SK-N-SH (cell line): ENCODE measurements at regions not wholly inside any gene's neighbourhood (a gene's known extent, or its start where the extent isn't known, plus 50 kb on each side); places are given as distances from the start of the nearest gene placed in this dataset.

ENCODE experiments used
- CTCF ChIA-PET: fragments of 300-600, 350-600 bp; formaldehyde crosslinking; extraction: SDS; loops from one replicate; lab custom pipeline; 2021; lab: Yijun Ruan, JAX
- POLR2A ChIA-PET: fragments of 350-600 bp; sonication (Branson Sonifier 250); formaldehyde crosslinking; extraction: SDS; loops from one replicate; lab custom pipeline; 2020; ENCODE audit warnings: antibody characterized with exemption, inconsistent platforms; lab: Yijun Ruan, JAX
- DNase-seq: peaks from one replicate; pipeline ENCODE4 v3.0.0; 2012
- H2AFZ ChIP-seq: fragments of 200-600 bp; sonication (generic); 2 replicates; pipeline ENCODE4 v1.8.1; 2016; ENCODE audit warnings: antibody characterized with exemption, mild to moderate bottlenecking, low read depth
- H3F3A ChIP-seq: fragments of 200-600 bp; sonication (generic); replicated peaks from 2 replicates; pipeline ENCODE3; 2016; ENCODE audit warnings: antibody characterized with exemption, mild to moderate bottlenecking; ENCODE audit not compliant: insufficient read depth
- H3K27ac ChIP-seq, 2 experiments: fragments of 200-500 bp in 1 of 2; fragments of 200-600 bp in 1 of 2; sonication (Bioruptor generic) in 1 of 2; sonication (generic), shearing (Covaris generic) in 1 of 2; 2 replicates each; pipeline versions ENCODE4 v1.5.1 to v1.6.1; 2014 to 2016; ENCODE audit warnings: low read depth in 2 of 2, inconsistent platforms in 1 of 2, low read length in 1 of 2, mild to moderate bottlenecking in 1 of 2, mixed read lengths in 1 of 2
- H3K27me3 ChIP-seq: fragments of 200-600 bp; sonication (generic), shearing (Covaris generic); 2 replicates; pipeline ENCODE4 v1.6.1; 2016; ENCODE audit warnings: mixed run types; ENCODE audit not compliant: insufficient read depth
- H3K36me3 ChIP-seq, 2 experiments: fragments of 200-500 bp in 1 of 2; fragments of 200-600 bp in 1 of 2; sonication (Bioruptor generic) in 1 of 2; sonication (generic) in 1 of 2; replicated peaks in 1 of 2; 2 replicates each; pipeline versions ENCODE3 to v1.5.1; 2014 to 2016; ENCODE audit warnings: low read length in 1 of 2, mild to moderate bottlenecking in 1 of 2; ENCODE audit not compliant: insufficient read depth in 2 of 2, control insufficient read depth in 1 of 2
- H3K4me1 ChIP-seq, 2 experiments: fragments of 200-500 bp in 1 of 2; fragments of 200-600 bp in 1 of 2; sonication (Bioruptor generic) in 1 of 2; sonication (generic), shearing (Covaris generic) in 1 of 2; 2 replicates each; pipeline versions ENCODE4 v1.5.1 to v1.6.1; 2014 to 2016; ENCODE audit warnings: low read depth in 1 of 2, low read length in 1 of 2, mixed run types in 1 of 2; ENCODE audit not compliant: insufficient read depth in 2 of 2, control insufficient read depth in 1 of 2
- H3K4me2 ChIP-seq: fragments of 200-600 bp; sonication (generic), shearing (Covaris generic); 2 replicates; pipeline ENCODE4 v1.6.1; 2017; ENCODE audit warnings: mixed run types
- H3K4me3 ChIP-seq, 2 experiments: fragments of 200-500 bp in 1 of 2; fragments of 200-600 bp in 1 of 2; sonication (Bioruptor generic) in 1 of 2; sonication (generic), shearing (Covaris generic) in 1 of 2; 2 replicates each; pipeline versions ENCODE4 v1.5.1 to v1.8.1; 2014 to 2016; ENCODE audit warnings: low read depth in 2 of 2, inconsistent platforms in 1 of 2, low read length in 1 of 2, mild to moderate bottlenecking in 1 of 2, mixed read lengths in 1 of 2, moderate library complexity in 1 of 2
- H3K79me2 ChIP-seq: fragments of 200-600 bp; sonication (generic); 2 replicates; pipeline ENCODE4 v1.8.1; 2017; ENCODE audit warnings: mild to moderate bottlenecking; ENCODE audit not compliant: insufficient read depth
- H3K9ac ChIP-seq: fragments of 200-600 bp; sonication (generic); 2 replicates; pipeline ENCODE4 v1.6.1; 2017; ENCODE audit warnings: mixed run types
- H3K9me2 ChIP-seq: fragments of 200-600 bp; sonication (generic); 2 replicates; pipeline ENCODE4 v1.6.1; 2017; ENCODE audit warnings: mixed run types
- H3K9me3 ChIP-seq: fragments of 200-600 bp; sonication (generic); 2 replicates; pipeline ENCODE4 v1.6.1; 2017; ENCODE audit warnings: mixed run types, mild to moderate bottlenecking, moderate library complexity
- H4K20me1 ChIP-seq: fragments of 200-600 bp; sonication (generic); 2 replicates; pipeline ENCODE4 v1.6.1; 2017; ENCODE audit warnings: mild to moderate bottlenecking, mixed run types; ENCODE audit not compliant: insufficient read depth
- CHD2 ChIP-seq: fragments of 150-350 bp; IDR thresholded peaks from 2 replicates; pipeline ENCODE4 v1.6.1; 2018; ENCODE audit warnings: low read length; ENCODE audit not compliant: partially characterized antibody
- CTCF ChIP-seq: fragments of 200-600 bp; sonication (generic); IDR thresholded peaks from 2 replicates; pipeline ENCODE4 v1.6.1; 2017; ENCODE audit warnings: antibody characterized with exemption, mild to moderate bottlenecking, moderate library complexity
- ELF1 ChIP-seq: IDR thresholded peaks from 2 replicates; pipeline ENCODE4 v1.4.0; 2012
- EP300 ChIP-seq, 2 experiments: IDR thresholded peaks; 2 replicates each; pipeline versions ENCODE4 v1.4.0 to v1.6.1; 2012; ENCODE audit warnings: borderline replicate concordance in 1 of 2, low read depth in 1 of 2, low read length in 1 of 2
- EZH2phosphoT487 ChIP-seq: fragments of 200-600 bp; sonication (generic); IDR thresholded peaks from 2 replicates; pipeline ENCODE4 v1.6.1; 2017; ENCODE audit warnings: low read depth, mixed run types, mild to moderate bottlenecking, antibody characterized with exemption, moderate library complexity, borderline replicate concordance
- FOSL2 ChIP-seq: IDR thresholded peaks from 2 replicates; pipeline ENCODE4 v1.4.0; 2012; ENCODE audit warnings: low read depth, mild to moderate bottlenecking, moderate library complexity, borderline replicate concordance
- GABPA ChIP-seq: IDR thresholded peaks from 2 replicates; pipeline ENCODE4 v1.4.0; 2012; ENCODE audit warnings: low read depth, mild to moderate bottlenecking
- GATA2 ChIP-seq: sonication (generic); formaldehyde crosslinking; IDR thresholded peaks from 2 replicates; pipeline ENCODE4 v1.5.0; 2020; ENCODE audit warnings: mild to moderate bottlenecking, missing genetic modification reagents
- IRF3 ChIP-seq: fragments of 150-350 bp; IDR thresholded peaks from 2 replicates; pipeline ENCODE4 v1.6.1; 2016; ENCODE audit warnings: mild to moderate bottlenecking, low read depth, low read length
- JUND ChIP-seq: IDR thresholded peaks from 2 replicates; pipeline ENCODE4 v1.4.0; 2012
- NFIC ChIP-seq: IDR thresholded peaks from 2 replicates; pipeline ENCODE4 v1.4.0; 2012; ENCODE audit warnings: borderline replicate concordance
- POLR2AphosphoS5 ChIP-seq: IDR thresholded peaks from 2 replicates; pipeline ENCODE4 v1.6.1; 2012; ENCODE audit warnings: low read depth, low read length
- RCOR1 ChIP-seq: fragments of 150-350 bp; IDR thresholded peaks from 2 replicates; pipeline ENCODE4 v1.6.1; 2017; ENCODE audit warnings: antibody characterized with exemption, low read length
- RFX5 ChIP-seq: IDR thresholded peaks from 2 replicates; pipeline ENCODE4 v1.6.1; 2012; ENCODE audit warnings: mild to moderate bottlenecking, improper control_type of control experiment, low read length
- SIN3A ChIP-seq: IDR thresholded peaks from 2 replicates; pipeline ENCODE4 v1.6.1; 2012; ENCODE audit warnings: low read depth, mild to moderate bottlenecking, low read length, moderate library complexity, borderline replicate concordance
- SMC3 ChIP-seq: IDR thresholded peaks from 2 replicates; pipeline ENCODE4 v1.6.1; 2012; ENCODE audit warnings: low read depth, low read length, improper control_type of control experiment
- TAF1 ChIP-seq: IDR thresholded peaks from 2 replicates; pipeline ENCODE4 v1.6.1; 2012; ENCODE audit warnings: low read depth, mild to moderate bottlenecking, low read length, moderate library complexity, borderline replicate concordance
- TCF12 ChIP-seq: IDR thresholded peaks from 2 replicates; pipeline ENCODE4 v1.4.0; 2012
- USF1 ChIP-seq: IDR thresholded peaks from 2 replicates; pipeline ENCODE4 v1.4.0; 2012; ENCODE audit warnings: low read depth, borderline replicate concordance
- WGBS: methylation state at CpG from one replicate; pipeline ENCODE4 v1.1.6; 2017; ENCODE audit warnings: low lambda C conversion rate; 5-methylcytosine and 5-hydroxymethylcytosine counted together
- TF ChIP-seq, protein P1 (sequence below): fragments of 150-350 bp; IDR thresholded peaks from 2 replicates; pipeline ENCODE4 v1.6.1; 2017; ENCODE audit warnings: antibody characterized with exemption, low read length, low read depth, borderline replicate concordance
- TF ChIP-seq, protein P2 (sequence below): IDR thresholded peaks from 2 replicates; pipeline ENCODE4 v1.4.0; 2012; ENCODE audit warnings: low read depth, borderline replicate concordance

- no peak for DNase-seq
- Histone ChIP-seq H3K4me1 (no peaks in the 10 kb centered on the region; a peak in 1 of 4 replicates), H4K20me1 (no peaks in the 10 kb centered on the region), H3K9me2 (no peaks in the 10 kb centered on the region), H3K27me3 (no peaks in the 10 kb centered on the region), H3K36me3 (no peaks in the 10 kb centered on the region), H3K9ac (no peak overlapping the region), H3K4me2 (no peak overlapping the region), H3K4me3 (no peak overlapping the region), H2AFZ (no peak overlapping the region), H3K27ac (no peak overlapping the region), H3K9me3 (no peaks in the 10 kb centered on the region), H3K79me2 (no peaks in the 10 kb centered on the region), H3F3A (no peaks in the 10 kb centered on the region)
- WGBS = 33% methylated on average over 6 of the region's 6 CpGs
- TF ChIP-seq EZH2phosphoT487 = no peak
- no peak for TF ChIP-seq JUND
- no peak for TF ChIP-seq SIN3A
- no peak for TF ChIP-seq FOSL2
- TF ChIP-seq RFX5 = no peak
- TF ChIP-seq NFIC = no peak
- TF ChIP-seq RCOR1 = no peak
- no peak for TF ChIP-seq TAF1
- ChIA-PET POLR2A (no interaction called here), CTCF (interaction anchor here (0.9 to 25.0 kb wide), 3 partner anchors 9 to 443 kb away, joined by 3 to 766 read pairs (median 10); no protein-coding TSS in a partner anchor)
Observed at GRCh38 chr7:25408876-25409275, 180.6 kb upstream of the NPVF start.

DNA sequence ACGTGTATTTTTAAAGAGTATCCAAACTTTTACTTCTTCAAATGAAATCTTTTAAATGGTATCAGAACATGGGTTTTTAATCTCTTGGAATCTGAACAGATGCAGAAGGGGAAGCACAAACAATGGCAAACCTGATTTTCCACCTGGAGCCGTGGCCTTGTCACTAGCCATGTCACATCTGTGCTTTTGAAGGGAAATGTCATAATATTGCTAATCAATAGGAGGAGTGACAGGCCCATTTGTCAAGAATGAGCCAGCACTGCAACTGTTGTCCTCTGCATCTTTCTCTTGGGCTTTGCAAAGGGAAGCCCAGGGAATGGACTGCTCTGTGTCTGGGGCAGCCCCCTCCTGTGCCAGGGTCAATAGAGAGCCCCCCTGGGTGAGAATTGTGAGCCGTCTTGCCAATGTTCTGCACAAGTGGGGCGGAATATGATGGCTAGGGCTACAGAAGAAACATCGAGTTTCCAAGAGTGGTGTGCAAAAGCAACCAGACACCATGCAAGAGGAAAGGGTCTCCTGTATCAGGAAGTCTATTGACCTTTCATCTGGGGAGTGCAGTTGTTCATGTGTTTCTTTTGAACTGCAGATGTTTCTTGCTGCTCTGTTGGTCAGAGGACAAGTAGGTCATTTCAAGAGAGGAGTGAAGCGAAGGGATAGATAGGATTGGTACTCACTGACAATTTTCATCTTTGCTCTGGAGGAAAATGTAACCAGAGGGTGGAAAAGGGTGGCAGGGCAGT lies 181.8 kb upstream of the NPVF start:
- no peak overlapping the region for H3K4me3 ChIP-seq
- H3K4me2 ChIP-seq = no peak overlapping the region
- H3K9me3 ChIP-seq = no peaks in the 10 kb centered on the region
- 18% methylated on average over 6 of the region's 6 CpGs for WGBS
- no peak overlapping the region for H3K9ac ChIP-seq
- no peaks in the 10 kb centered on the region for H4K20me1 ChIP-seq
- ChIA-PET POLR2A (no interaction called here), CTCF (interaction anchor here (0.7 to 25.0 kb wide), 4 partner anchors 8 to 442 kb away, joined by 3 to 766 read pairs (median 6); no protein-coding TSS in a partner anchor)
- no peaks in the 10 kb centered on the region for H3K9me2 ChIP-seq
- DNase-seq = no peak
- no peaks in the 10 kb centered on the region for H3F3A ChIP-seq
- no peaks in the 10 kb centered on the region for H3K36me3 ChIP-seq
- no peak overlapping the region for H3K27ac ChIP-seq
- no peaks in the 10 kb centered on the region for H3K27me3 ChIP-seq
- H3K79me2 ChIP-seq = no peaks in the 10 kb centered on the region
- H2AFZ ChIP-seq = no peak overlapping the region
- H3K4me1 ChIP-seq = no peaks in the 10 kb centered on the region; a peak in 1 of 4 replicates
- TF ChIP-seq, protein P1, sequence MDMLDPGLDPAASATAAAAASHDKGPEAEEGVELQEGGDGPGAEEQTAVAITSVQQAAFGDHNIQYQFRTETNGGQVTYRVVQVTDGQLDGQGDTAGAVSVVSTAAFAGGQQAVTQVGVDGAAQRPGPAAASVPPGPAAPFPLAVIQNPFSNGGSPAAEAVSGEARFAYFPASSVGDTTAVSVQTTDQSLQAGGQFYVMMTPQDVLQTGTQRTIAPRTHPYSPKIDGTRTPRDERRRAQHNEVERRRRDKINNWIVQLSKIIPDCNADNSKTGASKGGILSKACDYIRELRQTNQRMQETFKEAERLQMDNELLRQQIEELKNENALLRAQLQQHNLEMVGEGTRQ = no peak
- TF ChIP-seq JUND (no peak), SIN3A (no peak), CHD2 (no peak), CTCF (no peak), SMC3 (no peak), EP300 (IDR thresholded peaks at IDR 0.05; ENCODE audit: borderline replicate concordance in 1 of 2, low read depth in 1 of 2, low read length in 1 of 2) (no peak), GATA2 (CRISPR knock-in tag) (no peak), ELF1 (no peak), RCOR1 (no peak), TCF12 (no peak), IRF3 (no peak), GABPA (no peak), USF1 (no peak), RFX5 (no peak), POLR2AphosphoS5 (no peak)
- TF ChIP-seq, protein P2, sequence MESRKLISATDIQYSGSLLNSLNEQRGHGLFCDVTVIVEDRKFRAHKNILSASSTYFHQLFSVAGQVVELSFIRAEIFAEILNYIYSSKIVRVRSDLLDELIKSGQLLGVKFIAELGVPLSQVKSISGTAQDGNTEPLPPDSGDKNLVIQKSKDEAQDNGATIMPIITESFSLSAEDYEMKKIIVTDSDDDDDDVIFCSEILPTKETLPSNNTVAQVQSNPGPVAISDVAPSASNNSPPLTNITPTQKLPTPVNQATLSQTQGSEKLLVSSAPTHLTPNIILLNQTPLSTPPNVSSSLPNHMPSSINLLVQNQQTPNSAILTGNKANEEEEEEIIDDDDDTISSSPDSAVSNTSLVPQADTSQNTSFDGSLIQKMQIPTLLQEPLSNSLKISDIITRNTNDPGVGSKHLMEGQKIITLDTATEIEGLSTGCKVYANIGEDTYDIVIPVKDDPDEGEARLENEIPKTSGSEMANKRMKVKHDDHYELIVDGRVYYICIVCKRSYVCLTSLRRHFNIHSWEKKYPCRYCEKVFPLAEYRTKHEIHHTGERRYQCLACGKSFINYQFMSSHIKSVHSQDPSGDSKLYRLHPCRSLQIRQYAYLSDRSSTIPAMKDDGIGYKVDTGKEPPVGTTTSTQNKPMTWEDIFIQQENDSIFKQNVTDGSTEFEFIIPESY = no peak
